ENCODE measurements at regions not wholly inside any gene's neighbourhood (a gene's known extent, or its start where the extent isn't known, plus 50 kb on each side); places are given as distances from the start of the nearest gene placed in this dataset.

- no peak for TF ChIP-seq CTCF (IDR thresholded peaks at IDR 0.05)
- TF ChIP-seq POLR2A (IDR thresholded peaks at IDR 0.05): no peak
These were observed 441.6 kb downstream of the GBA3 start for GRCh38 chr4:23134331-23134730.
